GM23338 (cell line): ENCODE measurements at regions not wholly inside any gene's neighbourhood (a gene's known extent, or its start where the extent isn't known, plus 50 kb on each side); places are given as distances from the start of the nearest gene placed in this dataset.

ENCODE experiments used
- ATAC-seq: fragments of 200-7000 bp; cut with Tn5 transposase; 3 replicates; pipeline ENCODE4 v1.9.1; 2020
- DNase-seq: peaks from one replicate; pipeline ENCODE4 v3.0.0-alpha.2; 2015; ENCODE audit warnings: low spot score
- H2AFZ ChIP-seq: fragments of 200-600 bp; sonication (generic); 2 replicates; pipeline ENCODE4 v1.8.0; 2016; ENCODE audit warnings: antibody characterized with exemption, mild to moderate bottlenecking, moderate library complexity
- H3F3A ChIP-seq: fragments of 200-600 bp; sonication (generic); replicated peaks from 2 replicates; pipeline ENCODE4 v1.8.0; 2017; ENCODE audit warnings: antibody characterized with exemption, mixed run types, low read depth
- H3K27ac ChIP-seq: fragments of 200-600 bp; sonication (generic); 2 replicates; pipeline ENCODE4 v1.6.1; 2016; ENCODE audit warnings: low read depth
- H3K27me3 ChIP-seq: fragments of 200-600 bp; sonication (generic); 2 replicates; pipeline ENCODE4 v1.8.0; 2016; ENCODE audit warnings: mild to moderate bottlenecking, mixed run types, moderate library complexity; ENCODE audit not compliant: insufficient read depth
- H3K36me3 ChIP-seq: fragments of 200-600 bp; sonication (generic); 2 replicates; pipeline ENCODE4 v1.8.0; 2016; ENCODE audit warnings: mild to moderate bottlenecking; ENCODE audit not compliant: insufficient read depth
- H3K4me1 ChIP-seq: fragments of 200-600 bp; sonication (generic); 2 replicates; pipeline ENCODE4 v1.8.0; 2016; ENCODE audit warnings: mild to moderate bottlenecking, moderate library complexity; ENCODE audit not compliant: insufficient read depth
- H3K4me2 ChIP-seq: fragments of 200-600 bp; sonication (generic); 2 replicates; pipeline ENCODE4 v1.7.1; 2017; ENCODE audit warnings: mixed run types
- H3K4me3 ChIP-seq: fragments of 200-600 bp; sonication (generic); 2 replicates; pipeline ENCODE4 v1.6.1; 2016; ENCODE audit warnings: mixed run types
- H3K79me2 ChIP-seq: fragments of 200-600 bp; sonication (generic); replicated peaks from 2 replicates; pipeline ENCODE4 v1.8.0; 2017; ENCODE audit warnings: mild to moderate bottlenecking; ENCODE audit not compliant: insufficient read depth
- H3K9me2 ChIP-seq: fragments of 200-600 bp; sonication (generic); 2 replicates; pipeline ENCODE4 v1.8.0; 2017; ENCODE audit not compliant: insufficient read depth
- H4K20me1 ChIP-seq: fragments of 200-600 bp; sonication (generic); replicated peaks from 2 replicates; pipeline ENCODE4 v1.8.0; 2017; ENCODE audit warnings: mild to moderate bottlenecking; ENCODE audit not compliant: insufficient read depth
- H3K27ac Mint-ChIP-seq: 2 replicates; pipeline ENCODE4 v1.8.0; 2020; ENCODE audit warnings: inconsistent platforms, mild to moderate bottlenecking, moderate library complexity, mixed read lengths
- H3K27me3 Mint-ChIP-seq: 3 replicates; pipeline ENCODE4 v1.8.0; 2022; ENCODE audit warnings: low read depth, mild to moderate bottlenecking, moderate library complexity, mixed read lengths, inconsistent platforms; ENCODE audit not compliant: insufficient read depth, poor library complexity
- H3K36me3 Mint-ChIP-seq: 3 replicates; pipeline ENCODE4 v1.8.0; 2021; ENCODE audit warnings: low read depth, mild to moderate bottlenecking, inconsistent platforms, moderate library complexity, mixed read lengths
- H3K4me1 Mint-ChIP-seq: 3 replicates; pipeline ENCODE4 v1.8.0; 2020; ENCODE audit warnings: mild to moderate bottlenecking, inconsistent platforms, mixed read lengths
- H3K4me3 Mint-ChIP-seq: 3 replicates; pipeline ENCODE4 v1.8.0; 2021; ENCODE audit warnings: moderate library complexity, mild to moderate bottlenecking, inconsistent platforms, mixed read lengths
- H3K9me3 Mint-ChIP-seq: 3 replicates; pipeline ENCODE4 v1.8.0; 2020; ENCODE audit warnings: moderate library complexity, mild to moderate bottlenecking, inconsistent platforms, mixed read lengths
- CREB1 ChIP-seq: fragments of 250-450 bp; sonication (Bioruptor Pico); IDR thresholded peaks from 2 replicates; pipeline ENCODE4 v1.5.0; 2020; ENCODE audit warnings: low read depth, mild to moderate bottlenecking, moderate library complexity
- EZH2 ChIP-seq: fragments of 200-600 bp; sonication (generic); IDR thresholded peaks from one replicate; pipeline ENCODE4 v1.8.0; 2017; ENCODE audit warnings: antibody characterized with exemption, mild to moderate bottlenecking, low read depth; ENCODE audit not compliant: unreplicated experiment
- JUNB ChIP-seq: IDR thresholded peaks from one replicate; pipeline ENCODE4 v1.6.1; 2016; ENCODE audit warnings: antibody characterized with exemption; ENCODE audit not compliant: unreplicated experiment
- NANOG ChIP-seq: IDR thresholded peaks from 2 replicates; pipeline ENCODE4 v1.6.1; 2016; ENCODE audit warnings: antibody characterized with exemption, borderline replicate concordance
- TF ChIP-seq, protein P1 (sequence below): IDR thresholded peaks from 2 replicates; pipeline ENCODE4 v1.6.1; 2016; ENCODE audit warnings: antibody characterized with exemption
- TF ChIP-seq, protein P2 (sequence below): fragments of 250-450 bp; sonication (Bioruptor Pico); IDR thresholded peaks from 2 replicates; pipeline ENCODE4 v1.5.0; 2020; ENCODE audit warnings: mild to moderate bottlenecking, moderate library complexity

DNA sequence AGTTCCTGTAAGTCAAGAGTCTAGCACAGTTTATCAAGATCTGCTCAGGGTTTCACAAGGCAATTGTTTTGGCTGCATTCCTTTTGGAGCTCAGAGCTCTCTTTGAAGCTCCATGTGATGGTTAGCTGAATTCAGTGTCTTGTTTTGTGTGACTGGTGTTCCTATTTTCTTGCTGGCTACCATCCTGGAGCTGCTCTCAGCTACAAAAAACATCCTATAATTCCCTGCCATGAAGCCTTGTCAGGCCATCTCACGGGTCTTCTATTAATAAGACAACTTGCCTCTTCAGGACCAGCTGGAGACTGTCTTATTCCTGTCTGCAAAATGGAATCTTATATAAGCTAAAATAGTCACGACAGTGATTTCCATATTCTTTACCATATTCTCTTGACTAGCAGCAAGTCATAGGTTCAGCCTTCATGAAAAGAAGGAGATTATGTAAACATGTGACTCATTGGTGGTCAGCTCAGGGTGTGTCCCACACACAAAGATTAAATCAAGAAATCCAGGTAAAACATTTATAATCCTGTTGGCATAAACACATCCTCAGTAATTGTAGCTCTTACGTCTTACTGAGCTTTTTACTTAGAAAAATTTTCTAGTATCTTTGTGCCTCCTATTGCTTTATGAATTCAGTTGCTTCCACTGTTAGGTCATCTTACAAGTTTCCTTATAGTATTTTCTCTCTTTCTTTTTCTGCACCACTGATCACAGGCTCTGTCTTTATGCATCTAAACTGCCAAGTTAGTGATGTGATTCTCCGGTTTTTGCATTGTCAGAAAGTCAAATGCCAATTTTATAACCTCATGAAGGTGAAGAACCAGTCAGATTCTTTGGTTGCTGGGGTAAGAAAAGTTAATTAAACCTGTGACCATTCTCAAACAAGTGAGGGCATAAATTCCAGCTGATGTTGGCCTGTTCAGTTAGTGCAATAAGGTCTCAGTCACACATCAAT is 378.5 kb upstream of the MGAT4C start:
- Mint-ChIP-seq H3K9me3 (peaks cover 7% of the 10 kb centered on the region; the same call in 1 of the 3 replicates), H3K27me3 (no peaks in the 10 kb centered on the region), H3K36me3 (no peaks in the 10 kb centered on the region; the same call in 2 of the 3 replicates), H3K4me3 (no peak overlapping the region), H3K27ac (no peak overlapping the region), H3K4me1 (no peaks in the 10 kb centered on the region)
- Histone ChIP-seq H3K4me3 (no peak overlapping the region), H2AFZ (no peak overlapping the region), H3K36me3 (no peaks in the 10 kb centered on the region), H3K4me1 (no peaks in the 10 kb centered on the region), H3K9me2 (no peaks in the 10 kb centered on the region), H3K27ac (no peak overlapping the region), H4K20me1 (no peaks in the 10 kb centered on the region), H3K4me2 (no peak overlapping the region), H3K27me3 (no peaks in the 10 kb centered on the region), H3K79me2 (no peaks in the 10 kb centered on the region), H3F3A (no peaks in the 10 kb centered on the region)
- TF ChIP-seq NANOG = no peak
- no peak for TF ChIP-seq EZH2
- no peak for TF ChIP-seq JUNB
- no peak for TF ChIP-seq CREB1 (CRISPR knock-in tag)
- TF ChIP-seq, protein P1, sequence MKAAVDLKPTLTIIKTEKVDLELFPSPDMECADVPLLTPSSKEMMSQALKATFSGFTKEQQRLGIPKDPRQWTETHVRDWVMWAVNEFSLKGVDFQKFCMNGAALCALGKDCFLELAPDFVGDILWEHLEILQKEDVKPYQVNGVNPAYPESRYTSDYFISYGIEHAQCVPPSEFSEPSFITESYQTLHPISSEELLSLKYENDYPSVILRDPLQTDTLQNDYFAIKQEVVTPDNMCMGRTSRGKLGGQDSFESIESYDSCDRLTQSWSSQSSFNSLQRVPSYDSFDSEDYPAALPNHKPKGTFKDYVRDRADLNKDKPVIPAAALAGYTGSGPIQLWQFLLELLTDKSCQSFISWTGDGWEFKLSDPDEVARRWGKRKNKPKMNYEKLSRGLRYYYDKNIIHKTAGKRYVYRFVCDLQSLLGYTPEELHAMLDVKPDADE = no peak
- TF ChIP-seq, protein P2, sequence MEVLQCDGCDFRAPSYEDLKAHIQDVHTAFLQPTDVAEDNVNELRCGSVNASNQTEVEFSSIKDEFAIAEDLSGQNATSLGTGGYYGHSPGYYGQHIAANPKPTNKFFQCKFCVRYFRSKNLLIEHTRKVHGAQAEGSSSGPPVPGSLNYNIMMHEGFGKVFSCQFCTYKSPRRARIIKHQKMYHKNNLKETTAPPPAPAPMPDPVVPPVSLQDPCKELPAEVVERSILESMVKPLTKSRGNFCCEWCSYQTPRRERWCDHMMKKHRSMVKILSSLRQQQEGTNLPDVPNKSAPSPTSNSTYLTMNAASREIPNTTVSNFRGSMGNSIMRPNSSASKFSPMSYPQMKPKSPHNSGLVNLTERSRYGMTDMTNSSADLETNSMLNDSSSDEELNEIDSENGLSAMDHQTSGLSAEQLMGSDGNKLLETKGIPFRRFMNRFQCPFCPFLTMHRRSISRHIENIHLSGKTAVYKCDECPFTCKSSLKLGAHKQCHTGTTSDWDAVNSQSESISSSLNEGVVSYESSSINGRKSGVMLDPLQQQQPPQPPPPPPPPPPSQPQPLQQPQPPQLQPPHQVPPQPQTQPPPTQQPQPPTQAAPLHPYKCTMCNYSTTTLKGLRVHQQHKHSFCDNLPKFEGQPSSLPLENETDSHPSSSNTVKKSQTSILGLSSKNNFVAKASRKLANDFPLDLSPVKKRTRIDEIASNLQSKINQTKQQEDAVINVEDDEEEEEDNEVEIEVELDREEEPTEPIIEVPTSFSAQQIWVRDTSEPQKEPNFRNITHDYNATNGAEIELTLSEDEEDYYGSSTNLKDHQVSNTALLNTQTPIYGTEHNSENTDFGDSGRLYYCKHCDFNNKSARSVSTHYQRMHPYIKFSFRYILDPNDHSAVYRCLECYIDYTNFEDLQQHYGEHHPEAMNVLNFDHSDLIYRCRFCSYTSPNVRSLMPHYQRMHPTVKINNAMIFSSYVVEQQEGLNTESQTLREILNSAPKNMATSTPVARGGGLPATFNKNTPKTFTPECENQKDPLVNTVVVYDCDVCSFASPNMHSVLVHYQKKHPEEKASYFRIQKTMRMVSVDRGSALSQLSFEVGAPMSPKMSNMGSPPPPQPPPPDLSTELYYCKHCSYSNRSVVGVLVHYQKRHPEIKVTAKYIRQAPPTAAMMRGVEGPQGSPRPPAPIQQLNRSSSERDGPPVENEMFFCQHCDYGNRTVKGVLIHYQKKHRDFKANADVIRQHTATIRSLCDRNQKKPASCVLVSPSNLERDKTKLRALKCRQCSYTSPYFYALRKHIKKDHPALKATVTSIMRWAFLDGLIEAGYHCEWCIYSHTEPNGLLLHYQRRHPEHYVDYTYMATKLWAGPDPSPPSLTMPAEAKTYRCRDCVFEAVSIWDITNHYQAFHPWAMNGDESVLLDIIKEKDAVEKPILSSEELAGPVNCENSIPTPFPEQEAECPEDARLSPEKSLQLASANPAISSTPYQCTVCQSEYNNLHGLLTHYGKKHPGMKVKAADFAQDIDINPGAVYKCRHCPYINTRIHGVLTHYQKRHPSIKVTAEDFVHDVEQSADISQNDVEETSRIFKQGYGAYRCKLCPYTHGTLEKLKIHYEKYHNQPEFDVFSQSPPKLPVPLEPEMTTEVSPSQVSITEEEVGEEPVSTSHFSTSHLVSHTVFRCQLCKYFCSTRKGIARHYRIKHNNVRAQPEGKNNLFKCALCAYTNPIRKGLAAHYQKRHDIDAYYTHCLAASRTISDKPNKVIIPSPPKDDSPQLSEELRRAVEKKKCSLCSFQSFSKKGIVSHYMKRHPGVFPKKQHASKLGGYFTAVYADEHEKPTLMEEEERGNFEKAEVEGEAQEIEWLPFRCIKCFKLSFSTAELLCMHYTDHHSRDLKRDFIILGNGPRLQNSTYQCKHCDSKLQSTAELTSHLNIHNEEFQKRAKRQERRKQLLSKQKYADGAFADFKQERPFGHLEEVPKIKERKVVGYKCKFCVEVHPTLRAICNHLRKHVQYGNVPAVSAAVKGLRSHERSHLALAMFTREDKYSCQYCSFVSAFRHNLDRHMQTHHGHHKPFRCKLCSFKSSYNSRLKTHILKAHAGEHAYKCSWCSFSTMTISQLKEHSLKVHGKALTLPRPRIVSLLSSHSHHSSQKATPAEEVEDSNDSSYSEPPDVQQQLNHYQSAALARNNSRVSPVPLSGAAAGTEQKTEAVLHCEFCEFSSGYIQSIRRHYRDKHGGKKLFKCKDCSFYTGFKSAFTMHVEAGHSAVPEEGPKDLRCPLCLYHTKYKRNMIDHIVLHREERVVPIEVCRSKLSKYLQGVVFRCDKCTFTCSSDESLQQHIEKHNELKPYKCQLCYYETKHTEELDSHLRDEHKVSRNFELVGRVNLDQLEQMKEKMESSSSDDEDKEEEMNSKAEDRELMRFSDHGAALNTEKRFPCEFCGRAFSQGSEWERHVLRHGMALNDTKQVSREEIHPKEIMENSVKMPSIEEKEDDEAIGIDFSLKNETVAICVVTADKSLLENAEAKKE (CRISPR knock-in tag) = no peak
- ATAC-seq (no peak), DNase-seq (no peak)
